IMR-90 (cell line): ENCODE measurements at regions not wholly inside any gene's neighbourhood (a gene's known extent, or its start where the extent isn't known, plus 50 kb on each side); places are given as distances from the start of the nearest gene placed in this dataset.

Experiments
- ATAC-seq: fragments of 200-7000 bp; cut with Tn5 transposase; 2 replicates; pipeline ENCODE4 v1.9.1; 2020; ENCODE audit warnings: low read depth, mild to moderate bottlenecking, moderate library complexity
- BruUV-seq: library from RNA; stranded (reverse); fragments of 400-500 nt; replicated peaks from 2 replicates; lab custom pipeline; 2021; lab: Mats Ljungman, UMichigan
- CTCF ChIA-PET: fragments of 300-600 bp; formaldehyde crosslinking; extraction: SDS; loops from one replicate; lab custom pipeline; 2021; ENCODE audit warnings: antibody characterized with exemption; lab: Yijun Ruan, JAX
- POLR2A ChIA-PET: fragments of 300-600 bp; sonication (Branson Sonifier 250); formaldehyde crosslinking; loops from one replicate; lab custom pipeline; 2022; ENCODE audit warnings: antibody characterized with exemption; ENCODE audit not compliant: unreplicated experiment; lab: Charles Lee
- DNase-seq: peaks from one replicate; pipeline ENCODE4 v3.0.0; 2013
- H2AFZ ChIP-seq: replicated peaks from 2 replicates; pipeline ENCODE3; 2013; ENCODE audit warnings: low read length, mild to moderate bottlenecking; ENCODE audit not compliant: poor library complexity
- H2AK5ac ChIP-seq: 2 replicates; pipeline ENCODE4 v1.6.1; 2013; ENCODE audit warnings: low read depth, low read length, inconsistent platforms
- H2AK9ac ChIP-seq: replicated peaks from 2 replicates; pipeline ENCODE3; 2013; ENCODE audit warnings: mild to moderate bottlenecking, low read depth, low read length, moderate library complexity; ENCODE audit not compliant: poor library complexity
- H2BK120ac ChIP-seq: 2 replicates; pipeline ENCODE4 v1.6.1; 2013; ENCODE audit warnings: low read depth, low read length, inconsistent platforms
- H2BK15ac ChIP-seq: 3 replicates; pipeline ENCODE4 v1.6.1; 2013; ENCODE audit warnings: low read depth, low read length, inconsistent platforms
- H2BK20ac ChIP-seq: 2 replicates; pipeline ENCODE4 v1.6.1; 2013; ENCODE audit warnings: low read depth, mild to moderate bottlenecking, inconsistent platforms, low read length, moderate library complexity
- H2BK5ac ChIP-seq: 2 replicates; pipeline ENCODE4 v1.6.1; 2013; ENCODE audit warnings: mild to moderate bottlenecking, low read depth, low read length, inconsistent platforms; ENCODE audit not compliant: poor library complexity, severe bottlenecking
- H3K14ac ChIP-seq: replicated peaks from 2 replicates; pipeline ENCODE4 v1.6.1; 2013; ENCODE audit warnings: low read depth, low read length, inconsistent platforms
- H3K18ac ChIP-seq: 2 replicates; pipeline ENCODE4 v1.6.1; 2013; ENCODE audit warnings: low read depth, low read length, control low read depth
- H3K23ac ChIP-seq: 2 replicates; pipeline ENCODE4 v1.6.1; 2013; ENCODE audit warnings: low read depth, low read length, inconsistent platforms
- H3K27ac ChIP-seq: 2 replicates; pipeline ENCODE4 v1.5.1; 2013; ENCODE audit warnings: mild to moderate bottlenecking, control low read depth, low read length; ENCODE audit not compliant: insufficient read depth
- H3K27me3 ChIP-seq: 2 replicates; pipeline ENCODE4 v1.6.1; 2013; ENCODE audit warnings: low read length; ENCODE audit not compliant: control insufficient read depth, insufficient read depth
- H3K36me3 ChIP-seq: 2 replicates; pipeline ENCODE4 v1.6.1; 2013; ENCODE audit warnings: low read length, mixed read lengths; ENCODE audit not compliant: control insufficient read depth, insufficient read depth
- H3K4ac ChIP-seq: 2 replicates; pipeline ENCODE4 v1.6.1; 2013; ENCODE audit warnings: low read depth, low read length, inconsistent platforms
- H3K4me1 ChIP-seq: 2 replicates; pipeline ENCODE4 v1.6.1; 2013; ENCODE audit warnings: low read length, mixed read lengths; ENCODE audit not compliant: control insufficient read depth, insufficient read depth
- H3K4me2 ChIP-seq: 2 replicates; pipeline ENCODE4 v1.6.1; 2013; ENCODE audit warnings: low read depth, mild to moderate bottlenecking, control low read depth, low read length, moderate library complexity
- H3K4me3 ChIP-seq: 2 replicates; pipeline ENCODE4 v1.5.1; 2013; ENCODE audit warnings: low read depth, mild to moderate bottlenecking, control low read depth, low read length, moderate library complexity; ENCODE audit not compliant: insufficient read depth
- H3K56ac ChIP-seq: 2 replicates; pipeline ENCODE4 v1.6.1; 2013; ENCODE audit warnings: low read length, inconsistent platforms; ENCODE audit not compliant: insufficient read depth; ENCODE audit errors: extremely low read depth
- H3K79me1 ChIP-seq, 2 experiments: 2 replicates each; pipeline ENCODE4 v1.6.1; 2013; ENCODE audit warnings: low read length in 2 of 2, inconsistent platforms in 1 of 2, low read depth in 1 of 2
- H3K9ac ChIP-seq: 2 replicates; pipeline ENCODE4 v1.6.1; 2013; ENCODE audit warnings: low read depth, low read length, control low read depth
- H3K9me1 ChIP-seq: 2 replicates; pipeline ENCODE4 v1.6.1; 2013; ENCODE audit warnings: low read length, inconsistent platforms; ENCODE audit not compliant: insufficient read depth
- H3K9me3 ChIP-seq: 2 replicates; pipeline ENCODE4 v1.6.1; 2013; ENCODE audit warnings: low read length; ENCODE audit not compliant: control insufficient read depth, insufficient read depth
- H4K20me1 ChIP-seq: 2 replicates; pipeline ENCODE4 v1.6.1; 2013; ENCODE audit warnings: low read length, inconsistent platforms; ENCODE audit not compliant: insufficient read depth
- H4K5ac ChIP-seq: 2 replicates; pipeline ENCODE4 v1.6.1; 2013; ENCODE audit warnings: mild to moderate bottlenecking, low read depth, low read length, control low read depth
- H4K8ac ChIP-seq, 2 experiments: 2 replicates each; pipeline ENCODE4 v1.6.1; 2013; ENCODE audit warnings: low read depth in 2 of 2, low read length in 2 of 2, control low read depth in 1 of 2, inconsistent platforms in 1 of 2
- H4K91ac ChIP-seq: 2 replicates; pipeline ENCODE4 v1.6.1; 2013; ENCODE audit warnings: low read depth, low read length, inconsistent platforms; ENCODE audit not compliant: insufficient read depth
- BHLHE40 ChIP-seq: fragments of 150-350 bp; IDR thresholded peaks from 2 replicates; pipeline ENCODE4 v1.6.1; 2016; ENCODE audit warnings: mild to moderate bottlenecking, low read depth, low read length
- CEBPB ChIP-seq: IDR thresholded peaks from 2 replicates; pipeline ENCODE4 v1.6.1; 2012; ENCODE audit warnings: low read depth, low read length, improper control_type of control experiment
- CHD1 ChIP-seq: IDR thresholded peaks from 2 replicates; pipeline ENCODE4 v1.6.1; 2012; ENCODE audit warnings: low read depth, low read length, improper control_type of control experiment
- MAZ ChIP-seq: IDR thresholded peaks from 2 replicates; pipeline ENCODE4 v1.6.1; 2012; ENCODE audit warnings: low read depth, mild to moderate bottlenecking, low read length, improper control_type of control experiment, moderate library complexity, borderline replicate concordance
- MXI1 ChIP-seq: IDR thresholded peaks from 2 replicates; pipeline ENCODE4 v1.6.1; 2012; ENCODE audit warnings: low read depth, mild to moderate bottlenecking, low read length, moderate library complexity, borderline replicate concordance
- NFE2L2 ChIP-seq: fragments of 150-350 bp; IDR thresholded peaks from 2 replicates; pipeline ENCODE4 v1.6.1; 2016; ENCODE audit warnings: low read depth, mild to moderate bottlenecking, low read length
- POLR2A ChIP-seq: IDR thresholded peaks from 2 replicates; pipeline ENCODE4 v1.6.1; 2012; ENCODE audit warnings: mild to moderate bottlenecking, low read depth, low read length
- RAD21 ChIP-seq: IDR thresholded peaks from 2 replicates; pipeline ENCODE4 v1.6.1; 2012; ENCODE audit warnings: low read length, improper control_type of control experiment
- RCOR1 ChIP-seq: IDR thresholded peaks from 2 replicates; pipeline ENCODE4 v1.6.1; 2012; ENCODE audit warnings: mild to moderate bottlenecking, low read length, improper control_type of control experiment; ENCODE audit not compliant: insufficient replicate concordance
- RFX5 ChIP-seq: IDR thresholded peaks from 2 replicates; pipeline ENCODE4 v1.8.0; 2012; ENCODE audit warnings: low read depth, mild to moderate bottlenecking, low read length, moderate library complexity
- SMC3 ChIP-seq: fragments of 150-350 bp; IDR thresholded peaks from 2 replicates; pipeline ENCODE4 v1.6.1; 2016; ENCODE audit warnings: low read depth, mild to moderate bottlenecking, antibody characterized with exemption, low read length, moderate library complexity
- WGBS, 2 experiments: methylation state at CpG; one replicate each; pipeline versions ENCODE4 v1.1.5 to v1.1.7; 2013; ENCODE audit warnings: missing lambda C conversion rate in 2 of 2; ENCODE audit not compliant: insufficient read length in 1 of 2; ENCODE audit errors: extremely low coverage in 2 of 2; 5-methylcytosine and 5-hydroxymethylcytosine counted together
- dilution Hi-C: fragments of 300-500 bp; cut with HindIII; formaldehyde crosslinking; loops from one replicate; pipeline ENCODE4 v1.14.3; 2018; ENCODE audit warnings: low sequenced_read_pairs; ENCODE audit not compliant: unreplicated experiment
- in situ Hi-C: fragments of 300-500 bp; cut with MboI; formaldehyde crosslinking; loops from 3 replicates; pipeline ENCODE4 v1.14.3; 2019; ENCODE audit warnings: low sequenced_read_pairs, inconsistent platforms, mixed read lengths
- intact Hi-C: fragments of 100-400 bp; cut with micrococcal nuclease; formaldehyde crosslinking; loops from 2 replicates; pipeline ENCODE4 v1.10.0; 2022
- TF ChIP-seq, protein P1 (sequence below): fragments of 150-350 bp; IDR thresholded peaks from 2 replicates; pipeline ENCODE4 v1.6.1; 2016; ENCODE audit warnings: low read depth, mild to moderate bottlenecking, low read length, moderate library complexity, borderline replicate concordance
- TF ChIP-seq, protein P2 (sequence below): conservative IDR thresholded peaks from 2 replicates; pipeline ENCODE4 v1.5.1; 2012; ENCODE audit warnings: mild to moderate bottlenecking, low read depth, low read length, improper control_type of control experiment
- TF ChIP-seq, protein P3 (sequence below): fragments of 150-350 bp; IDR thresholded peaks from 2 replicates; pipeline ENCODE4 v1.6.1; 2017; ENCODE audit warnings: mild to moderate bottlenecking, antibody characterized with exemption, low read length, low read depth

DNA sequence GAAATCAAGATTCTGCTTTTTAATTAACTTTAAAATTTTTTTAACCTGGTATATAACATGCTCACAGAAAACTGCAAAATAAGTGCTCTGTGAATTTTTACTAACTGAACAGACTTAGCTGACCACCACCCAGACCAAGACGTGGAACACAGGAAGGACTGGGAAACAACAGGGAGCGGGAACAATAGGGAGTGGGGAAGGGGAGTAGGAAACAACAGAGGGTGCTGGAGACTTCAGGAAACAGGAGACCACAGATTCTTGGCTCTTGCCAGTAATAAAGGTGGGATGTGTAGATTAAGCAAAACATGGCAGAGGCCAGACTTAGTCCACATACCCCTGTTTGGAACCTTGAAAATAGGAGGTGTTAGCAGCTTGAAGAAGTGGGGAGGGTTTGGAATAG lies 51.4 kb upstream of the TMCC3 start:
- Histone ChIP-seq H3K9me3 (no peaks in the 10 kb centered on the region), H2BK120ac (no peak overlapping the region), H3K23ac (no peak overlapping the region), H2BK5ac (no peak overlapping the region), H3K4ac (no peak overlapping the region), H3K27ac (no peak overlapping the region), H4K5ac (no peak overlapping the region), H4K8ac (no peak overlapping the region), H3K18ac (no peak overlapping the region), H3K9me1 (peaks cover 3% of the 10 kb centered on the region; the same call in 1 of the 2 replicates), H4K91ac (no peak overlapping the region), H3K56ac (no peak overlapping the region), H3K36me3 (no peaks in the 10 kb centered on the region), H3K4me2 (no peak overlapping the region), H2AK5ac (no peak overlapping the region), H2AFZ (no peak overlapping the region), H3K4me1 (peaks cover 2% of the 10 kb centered on the region), H3K4me3 (no peak overlapping the region), H3K79me1 (no peaks in the 10 kb centered on the region), H2AK9ac (no peak overlapping the region), H3K14ac (no peak overlapping the region), H3K9ac (no peak overlapping the region), H2BK15ac (no peak overlapping the region), H2BK20ac (no peak overlapping the region), H3K27me3 (peaks cover 32% of the 10 kb centered on the region), H4K20me1 (no peaks in the 10 kb centered on the region; the same call in 1 of the 2 replicates)
- WGBS, 2 experiments = 80% methylated on average over 1 of the region's 2 CpGs; no CpG with 5 or more reads in 1 of the 2 experiments
- CTCF ChIA-PET = interaction anchor here (0.6 kb wide), 1 partner anchor 44 kb away, joined by 3 read pairs; no protein-coding TSS in a partner anchor
- in situ Hi-C loops (no loop called here), intact Hi-C loops (loop anchor here (10.0 kb wide), 1 partner anchor 373 kb away; the partner anchor contains the start of gene NR2C1), dilution Hi-C loops (no loop called here)
- no peak for ATAC-seq
- BruUV-seq = no TSS peak
- POLR2A ChIA-PET = no interaction called here
- TF ChIP-seq NFE2L2 = no peak
- TF ChIP-seq RFX5 = no peak
- no peak for TF ChIP-seq RAD21
- TF ChIP-seq, protein P1, sequence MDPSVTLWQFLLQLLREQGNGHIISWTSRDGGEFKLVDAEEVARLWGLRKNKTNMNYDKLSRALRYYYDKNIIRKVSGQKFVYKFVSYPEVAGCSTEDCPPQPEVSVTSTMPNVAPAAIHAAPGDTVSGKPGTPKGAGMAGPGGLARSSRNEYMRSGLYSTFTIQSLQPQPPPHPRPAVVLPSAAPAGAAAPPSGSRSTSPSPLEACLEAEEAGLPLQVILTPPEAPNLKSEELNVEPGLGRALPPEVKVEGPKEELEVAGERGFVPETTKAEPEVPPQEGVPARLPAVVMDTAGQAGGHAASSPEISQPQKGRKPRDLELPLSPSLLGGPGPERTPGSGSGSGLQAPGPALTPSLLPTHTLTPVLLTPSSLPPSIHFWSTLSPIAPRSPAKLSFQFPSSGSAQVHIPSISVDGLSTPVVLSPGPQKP = no peak
- no peak for TF ChIP-seq CEBPB
- TF ChIP-seq MXI1 = no peak
- no peak for TF ChIP-seq BHLHE40
- TF ChIP-seq, protein P2, sequence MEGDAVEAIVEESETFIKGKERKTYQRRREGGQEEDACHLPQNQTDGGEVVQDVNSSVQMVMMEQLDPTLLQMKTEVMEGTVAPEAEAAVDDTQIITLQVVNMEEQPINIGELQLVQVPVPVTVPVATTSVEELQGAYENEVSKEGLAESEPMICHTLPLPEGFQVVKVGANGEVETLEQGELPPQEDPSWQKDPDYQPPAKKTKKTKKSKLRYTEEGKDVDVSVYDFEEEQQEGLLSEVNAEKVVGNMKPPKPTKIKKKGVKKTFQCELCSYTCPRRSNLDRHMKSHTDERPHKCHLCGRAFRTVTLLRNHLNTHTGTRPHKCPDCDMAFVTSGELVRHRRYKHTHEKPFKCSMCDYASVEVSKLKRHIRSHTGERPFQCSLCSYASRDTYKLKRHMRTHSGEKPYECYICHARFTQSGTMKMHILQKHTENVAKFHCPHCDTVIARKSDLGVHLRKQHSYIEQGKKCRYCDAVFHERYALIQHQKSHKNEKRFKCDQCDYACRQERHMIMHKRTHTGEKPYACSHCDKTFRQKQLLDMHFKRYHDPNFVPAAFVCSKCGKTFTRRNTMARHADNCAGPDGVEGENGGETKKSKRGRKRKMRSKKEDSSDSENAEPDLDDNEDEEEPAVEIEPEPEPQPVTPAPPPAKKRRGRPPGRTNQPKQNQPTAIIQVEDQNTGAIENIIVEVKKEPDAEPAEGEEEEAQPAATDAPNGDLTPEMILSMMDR = no peak
- TF ChIP-seq CHD1 = no peak
- no peak for TF ChIP-seq SMC3
- no peak for TF ChIP-seq RCOR1
- TF ChIP-seq POLR2A = no peak
- TF ChIP-seq, protein P3, sequence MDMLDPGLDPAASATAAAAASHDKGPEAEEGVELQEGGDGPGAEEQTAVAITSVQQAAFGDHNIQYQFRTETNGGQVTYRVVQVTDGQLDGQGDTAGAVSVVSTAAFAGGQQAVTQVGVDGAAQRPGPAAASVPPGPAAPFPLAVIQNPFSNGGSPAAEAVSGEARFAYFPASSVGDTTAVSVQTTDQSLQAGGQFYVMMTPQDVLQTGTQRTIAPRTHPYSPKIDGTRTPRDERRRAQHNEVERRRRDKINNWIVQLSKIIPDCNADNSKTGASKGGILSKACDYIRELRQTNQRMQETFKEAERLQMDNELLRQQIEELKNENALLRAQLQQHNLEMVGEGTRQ = no peak
- TF ChIP-seq MAZ = no peak
- DNase-seq = no peak
